Karpas-422 (cell line): ENCODE measurements at regions not wholly inside any gene's neighbourhood (a gene's known extent, or its start where the extent isn't known, plus 50 kb on each side); places are given as distances from the start of the nearest gene placed in this dataset.

Experiments used
- DNase-seq: peaks from one replicate; pipeline ENCODE4 v3.0.0-alpha.2; 2015
- H2AFZ ChIP-seq: fragments of 200-600 bp; sonication (generic); 2 replicates; pipeline ENCODE4 v1.6.1; 2014; ENCODE audit warnings: antibody characterized with exemption, low read length, mixed read lengths
- H3K27ac ChIP-seq: fragments of 200-600 bp; sonication (generic); 2 replicates; pipeline ENCODE4 v1.5.1; 2014; ENCODE audit warnings: mild to moderate bottlenecking, low read length, moderate library complexity
- H3K27me3 ChIP-seq: fragments of 200-600 bp; sonication (generic); 2 replicates; pipeline ENCODE4 v1.6.1; 2014; ENCODE audit warnings: low read length, mixed read lengths
- H3K36me3 ChIP-seq: fragments of 200-600 bp; sonication (generic); 2 replicates; pipeline ENCODE4 v1.6.1; 2014; ENCODE audit warnings: low read length, mixed read lengths; ENCODE audit not compliant: insufficient read depth
- H3K4me1 ChIP-seq: fragments of 200-600 bp; sonication (generic); 2 replicates; pipeline ENCODE4 v1.6.1; 2014; ENCODE audit warnings: mild to moderate bottlenecking, low read length, mixed read lengths
- H3K4me2 ChIP-seq: fragments of 200-600 bp; sonication (generic); 2 replicates; pipeline ENCODE4 v1.6.1; 2014; ENCODE audit warnings: low read length, low read depth, mild to moderate bottlenecking; ENCODE audit not compliant: poor library complexity, severe bottlenecking
- H3K4me3 ChIP-seq: fragments of 200-600 bp; sonication (generic); 2 replicates; pipeline ENCODE4 v1.5.1; 2014; ENCODE audit warnings: mild to moderate bottlenecking, antibody characterized with exemption, low read length, mixed read lengths
- H3K79me2 ChIP-seq: fragments of 200-600 bp; sonication (generic); 2 replicates; pipeline ENCODE4 v1.6.1; 2014; ENCODE audit warnings: mild to moderate bottlenecking, low read length, mixed read lengths
- H3K9ac ChIP-seq: fragments of 200-600 bp; sonication (generic); 2 replicates; pipeline ENCODE4 v1.6.0; 2014; ENCODE audit warnings: low read length
- H3K9me2 ChIP-seq: fragments of 200-600 bp; sonication (generic), shearing (Covaris generic); replicated peaks from 2 replicates; pipeline ENCODE4 v1.6.0; 2014; ENCODE audit warnings: mild to moderate bottlenecking, low read length, moderate library complexity; ENCODE audit not compliant: insufficient read depth
- H3K9me3 ChIP-seq: fragments of 300-700, 200-600 bp; sonication (generic); 2 replicates; pipeline ENCODE4 v1.6.1; 2014; ENCODE audit warnings: low read length, mixed read lengths
- H4K20me1 ChIP-seq: fragments of 200-600 bp; sonication (generic); 2 replicates; pipeline ENCODE4 v1.6.1; 2014; ENCODE audit warnings: mild to moderate bottlenecking, antibody characterized with exemption, low read length, low read depth; ENCODE audit not compliant: insufficient read depth

DNA sequence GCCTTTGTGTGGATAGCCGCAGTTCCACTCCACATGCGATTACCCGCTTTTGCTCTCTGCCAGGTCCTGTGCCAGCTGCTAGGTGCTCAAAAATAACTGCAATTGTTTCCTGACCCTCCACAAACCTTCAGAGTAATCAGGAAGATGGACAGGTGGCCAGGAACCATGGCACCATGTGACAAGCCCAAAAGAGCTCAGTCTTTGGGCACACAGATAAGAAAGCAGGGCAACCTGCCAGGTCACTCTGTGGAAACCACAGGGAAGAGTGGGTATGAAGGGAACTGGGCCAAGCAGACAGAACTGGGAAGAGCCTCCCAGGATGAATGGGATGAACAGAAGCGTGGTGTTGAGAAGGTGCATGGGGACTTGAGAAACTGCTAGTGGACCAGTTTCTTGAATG is 79.4 kb upstream of the AGAP1 start:
- no peaks in the 10 kb centered on the region for H3K9me2 ChIP-seq
- no peaks in the 10 kb centered on the region for H3K27me3 ChIP-seq
- no peaks in the 10 kb centered on the region for H3K9me3 ChIP-seq
- no peak overlapping the region for H3K9ac ChIP-seq
- no peak overlapping the region for H3K4me2 ChIP-seq
- H3K27ac ChIP-seq = no peak overlapping the region
- H3K4me3 ChIP-seq = no peak overlapping the region
- H3K36me3 ChIP-seq = no peaks in the 10 kb centered on the region
- no peaks in the 10 kb centered on the region for H4K20me1 ChIP-seq
- H2AFZ ChIP-seq = no peak overlapping the region
- no peaks in the 10 kb centered on the region for H3K4me1 ChIP-seq
- no peak for DNase-seq
- no peaks in the 10 kb centered on the region for H3K79me2 ChIP-seq

DNA sequence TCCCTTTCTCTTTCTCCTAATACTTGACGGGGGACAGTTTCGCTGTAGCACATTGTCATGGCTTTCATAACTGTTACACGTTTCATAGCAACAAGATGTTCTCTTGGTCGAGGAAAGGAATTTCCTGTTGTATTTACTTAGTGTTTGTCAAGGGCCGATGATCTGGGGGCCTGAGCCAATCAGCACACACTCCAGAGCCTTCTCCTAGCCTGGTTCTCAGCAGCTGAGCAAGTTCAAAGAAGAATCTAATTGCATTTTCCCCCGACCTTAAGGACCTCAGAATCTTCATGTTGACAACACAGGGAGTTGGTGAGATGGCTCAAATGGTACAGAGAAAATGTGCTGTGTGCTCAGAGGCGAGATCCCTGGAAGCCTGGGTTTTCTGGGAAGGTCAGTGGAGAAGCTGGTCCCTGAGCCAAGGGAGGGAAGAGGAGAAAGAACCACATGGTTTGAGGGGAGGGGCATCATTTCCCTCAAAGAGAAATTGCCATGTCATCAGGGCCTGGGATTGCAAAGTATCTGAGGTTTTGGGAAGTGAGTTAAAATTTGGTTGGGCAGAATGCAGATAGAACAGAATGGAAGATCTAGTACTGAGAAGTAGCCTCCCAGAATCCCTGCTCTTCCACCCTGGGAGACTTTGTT is 76.9 kb upstream of the AGAP1 start:
- Histone ChIP-seq H3K27me3 (no peaks in the 10 kb centered on the region), H3K9me2 (no peaks in the 10 kb centered on the region), H3K79me2 (no peaks in the 10 kb centered on the region), H3K36me3 (no peaks in the 10 kb centered on the region), H3K27ac (no peak overlapping the region), H3K9ac (no peak overlapping the region), H3K9me3 (no peaks in the 10 kb centered on the region), H4K20me1 (no peaks in the 10 kb centered on the region), H3K4me2 (no peak overlapping the region), H3K4me3 (no peak overlapping the region), H3K4me1 (no peaks in the 10 kb centered on the region), H2AFZ (no peak overlapping the region)
- DNase-seq = no peak

DNA sequence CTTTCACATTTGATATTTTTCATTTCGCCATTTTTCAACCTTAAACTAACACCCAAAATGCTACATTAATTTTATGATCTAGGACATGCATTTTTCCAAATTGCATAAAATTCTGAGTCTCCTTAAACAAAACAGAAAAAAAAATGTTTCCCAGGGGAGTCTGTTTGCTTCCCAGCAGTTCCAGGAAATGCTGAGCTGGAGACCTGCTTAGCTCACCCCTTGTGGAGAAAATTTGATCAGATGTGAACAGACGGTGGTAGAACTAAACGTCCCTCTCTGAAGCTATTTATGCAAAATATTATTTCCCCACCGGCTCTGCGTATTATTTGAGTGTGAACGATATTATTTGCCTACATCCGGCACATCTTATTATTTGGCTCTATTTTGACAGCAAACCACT is 74.9 kb upstream of the AGAP1 start:
- Histone ChIP-seq H3K9me2 (no peaks in the 10 kb centered on the region), H3K9ac (no peak overlapping the region), H3K27me3 (no peaks in the 10 kb centered on the region), H3K4me3 (no peak overlapping the region), H3K4me1 (no peaks in the 10 kb centered on the region), H3K4me2 (no peak overlapping the region), H2AFZ (no peak overlapping the region), H3K9me3 (no peaks in the 10 kb centered on the region), H3K27ac (no peak overlapping the region), H3K79me2 (no peaks in the 10 kb centered on the region), H4K20me1 (no peaks in the 10 kb centered on the region), H3K36me3 (no peaks in the 10 kb centered on the region)
- DNase-seq = no peak

- Histone ChIP-seq H3K9ac (no peak overlapping the region), H3K9me3 (no peaks in the 10 kb centered on the region), H3K9me2 (no peaks in the 10 kb centered on the region), H3K4me3 (no peak overlapping the region), H3K4me1 (no peaks in the 10 kb centered on the region), H3K79me2 (no peaks in the 10 kb centered on the region), H3K36me3 (no peaks in the 10 kb centered on the region), H3K27me3 (no peaks in the 10 kb centered on the region), H3K4me2 (no peak overlapping the region), H2AFZ (no peak overlapping the region), H3K27ac (no peak overlapping the region), H4K20me1 (no peaks in the 10 kb centered on the region)
- DNase-seq = no peak
Observed at GRCh38 chr2:235419996-235420395, 73.8 kb upstream of the AGAP1 start.

- Histone ChIP-seq H3K9me2 (no peaks in the 10 kb centered on the region), H3K79me2 (no peaks in the 10 kb centered on the region), H3K9me3 (no peaks in the 10 kb centered on the region), H3K9ac (no peak overlapping the region), H2AFZ (no peak overlapping the region), H3K36me3 (no peaks in the 10 kb centered on the region), H3K4me3 (no peak overlapping the region), H3K4me1 (no peaks in the 10 kb centered on the region), H4K20me1 (no peaks in the 10 kb centered on the region), H3K27me3 (no peaks in the 10 kb centered on the region), H3K4me2 (no peak overlapping the region), H3K27ac (no peak overlapping the region)
- DNase-seq = no peak
Observed at GRCh38 chr2:235421618-235422017, 72.2 kb upstream of the AGAP1 start.

DNA sequence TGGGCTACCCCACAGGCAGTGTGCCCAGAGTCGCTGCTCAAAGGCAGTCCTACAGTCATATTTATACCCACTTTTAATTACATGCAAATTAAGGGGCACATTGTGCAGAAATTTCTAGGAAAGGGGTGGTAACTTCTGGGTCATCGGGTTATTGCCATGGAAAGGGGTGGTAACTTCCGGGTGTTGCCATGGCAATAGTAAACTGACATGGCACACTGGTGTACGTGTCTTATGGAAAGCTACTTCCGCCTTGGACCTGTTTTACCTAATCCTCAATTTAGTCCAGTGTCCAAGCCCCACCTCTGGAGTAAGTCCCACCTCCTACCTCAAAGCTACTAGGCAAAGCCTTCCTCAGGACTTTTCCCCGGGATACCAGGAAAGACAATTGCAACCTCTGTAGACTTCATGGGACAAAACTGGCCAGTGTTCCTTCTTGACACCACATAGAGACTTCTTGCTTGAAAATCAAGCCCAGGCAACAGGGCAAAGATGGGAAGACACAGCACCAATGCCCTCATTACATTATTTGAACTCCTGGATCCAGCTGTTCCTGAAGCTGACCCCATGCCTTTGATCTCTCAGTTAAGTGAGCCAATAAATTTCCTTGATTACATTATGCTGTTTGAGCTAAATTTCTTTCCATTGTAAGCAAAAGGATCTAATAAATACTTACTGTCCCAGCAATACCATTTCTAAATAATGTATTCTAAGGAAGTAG is 63.3 kb upstream of the AGAP1 start:
- no peaks in the 10 kb centered on the region for H3K9me2 ChIP-seq
- H3K79me2 ChIP-seq = no peaks in the 10 kb centered on the region
- no peak overlapping the region for H3K4me2 ChIP-seq
- H3K4me1 ChIP-seq = no peaks in the 10 kb centered on the region
- no peak for DNase-seq
- H3K27me3 ChIP-seq = no peaks in the 10 kb centered on the region
- no peak overlapping the region for H3K9ac ChIP-seq
- no peak overlapping the region for H3K4me3 ChIP-seq
- H4K20me1 ChIP-seq = no peaks in the 10 kb centered on the region
- no peak overlapping the region for H3K27ac ChIP-seq
- no peak overlapping the region for H2AFZ ChIP-seq
- H3K9me3 ChIP-seq = no peaks in the 10 kb centered on the region
- H3K36me3 ChIP-seq = no peaks in the 10 kb centered on the region

DNA sequence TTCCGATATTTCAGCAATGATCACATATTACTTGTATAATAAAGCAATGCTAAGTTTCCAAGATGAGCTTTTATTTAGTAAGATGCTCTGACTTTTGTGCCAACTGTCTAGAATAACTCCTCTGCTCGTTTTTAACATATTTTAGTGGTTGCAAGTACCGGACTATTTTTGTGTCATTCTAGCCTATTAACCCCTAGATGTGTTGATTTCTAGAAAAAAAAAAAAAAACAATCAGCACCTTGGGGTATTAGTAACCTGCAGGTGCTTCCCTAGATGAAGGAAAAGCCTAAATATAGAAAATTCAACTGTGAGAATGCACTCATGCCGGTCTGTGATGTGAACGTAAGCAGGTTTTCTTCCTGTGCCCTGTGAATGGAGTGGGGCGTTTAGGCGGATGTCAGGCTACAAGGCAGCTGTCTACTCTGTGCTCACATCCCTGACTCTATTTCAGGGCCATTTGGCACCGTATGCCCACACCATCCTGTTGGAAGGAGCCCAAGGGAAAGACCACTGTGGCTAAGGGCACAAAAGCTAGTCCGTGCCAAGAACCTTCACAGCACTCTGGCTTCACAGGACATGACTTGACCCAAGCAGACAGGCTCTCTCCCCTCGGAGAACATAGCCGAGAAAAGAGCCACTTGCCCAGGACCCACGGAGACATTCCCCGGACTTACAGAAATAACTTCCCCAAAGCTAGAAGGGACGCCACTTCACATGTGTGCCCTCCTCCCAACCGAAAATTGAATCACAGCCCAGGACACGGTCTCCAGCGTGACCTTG is 60.9 kb upstream of the AGAP1 start:
- H3K36me3 ChIP-seq = no peaks in the 10 kb centered on the region
- H3K9me3 ChIP-seq = no peaks in the 10 kb centered on the region
- H3K27me3 ChIP-seq = no peaks in the 10 kb centered on the region

GRCh38 chr2:235433860-235434259 is 60.0 kb upstream of the AGAP1 start:
- Histone ChIP-seq H3K36me3 (no peaks in the 10 kb centered on the region), H4K20me1 (no peaks in the 10 kb centered on the region), H3K4me2 (no peak overlapping the region), H3K9me2 (no peaks in the 10 kb centered on the region), H3K9me3 (no peaks in the 10 kb centered on the region), H3K4me3 (no peak overlapping the region), H2AFZ (no peak overlapping the region), H3K4me1 (no peaks in the 10 kb centered on the region), H3K79me2 (no peaks in the 10 kb centered on the region), H3K9ac (no peak overlapping the region), H3K27ac (no peak overlapping the region), H3K27me3 (no peaks in the 10 kb centered on the region)
- no peak for DNase-seq

More for the DNA sequence above, 60.9 kb upstream of the AGAP1 start:
- no peak overlapping the region for H2AFZ ChIP-seq
- no peaks in the 10 kb centered on the region for H3K4me1 ChIP-seq
- no peaks in the 10 kb centered on the region for H3K79me2 ChIP-seq
- no peak overlapping the region for H3K9ac ChIP-seq
- no peaks in the 10 kb centered on the region for H4K20me1 ChIP-seq
- H3K9me2 ChIP-seq = no peaks in the 10 kb centered on the region
- H3K4me3 ChIP-seq = no peak overlapping the region
- DNase-seq = no peak
- no peak overlapping the region for H3K27ac ChIP-seq
- H3K4me2 ChIP-seq = no peak overlapping the region
